Astrocyte (in vitro differentiated cells and primary cell): ENCODE measurements at regions not wholly inside any gene's neighbourhood (a gene's known extent, or its start where the extent isn't known, plus 50 kb on each side); places are given as distances from the start of the nearest gene placed in this dataset.

Experiments
- DNase-seq: peaks from one replicate; pipeline ENCODE4 v3.0.0-alpha.2; 2010; ENCODE audit warnings: low read depth
- FAIRE-seq: peaks from 2 replicates; lab custom pipeline; 2011; peaks lifted over from hg19 to GRCh38; lab: Jason Lieb, UNC
- H2AFZ ChIP-seq: 2 replicates; pipeline ENCODE4 v1.6.0; 2012; ENCODE audit warnings: low read depth, low read length, inconsistent platforms
- H3K27ac ChIP-seq: 2 replicates; pipeline ENCODE4 v1.5.1; 2011; ENCODE audit warnings: low read depth, low read length, inconsistent platforms
- H3K27me3 ChIP-seq: 2 replicates; pipeline ENCODE4 v1.6.0; 2011; ENCODE audit warnings: low read length, inconsistent platforms; ENCODE audit not compliant: insufficient read depth
- H3K36me3 ChIP-seq: 2 replicates; pipeline ENCODE4 v1.5.1; 2011; ENCODE audit warnings: low read length, inconsistent platforms; ENCODE audit not compliant: insufficient read depth
- H3K4me1 ChIP-seq: 2 replicates; pipeline ENCODE4 v1.5.1; 2011; ENCODE audit warnings: low read length, inconsistent platforms; ENCODE audit not compliant: insufficient read depth
- H3K4me2 ChIP-seq: 2 replicates; pipeline ENCODE4 v1.6.0; 2012; ENCODE audit warnings: low read length, inconsistent platforms
- H3K4me3 ChIP-seq: 2 replicates; pipeline ENCODE4 v1.5.1; 2011; ENCODE audit warnings: low read depth, mild to moderate bottlenecking, low read length, inconsistent platforms; ENCODE audit not compliant: insufficient read depth
- H3K79me2 ChIP-seq: 2 replicates; pipeline ENCODE4 v1.6.0; 2012; ENCODE audit warnings: mild to moderate bottlenecking, low read length, inconsistent platforms; ENCODE audit not compliant: insufficient read depth
- H3K9ac ChIP-seq: 2 replicates; pipeline ENCODE4 v1.6.0; 2012; ENCODE audit warnings: mild to moderate bottlenecking, low read length, inconsistent platforms
- H3K9me3 ChIP-seq: 2 replicates; pipeline ENCODE4 v1.5.1; 2012; ENCODE audit warnings: low read depth, mild to moderate bottlenecking, low read length, inconsistent platforms; ENCODE audit not compliant: insufficient read depth
- H4K20me1 ChIP-seq: 2 replicates; pipeline ENCODE4 v1.6.0; 2012; ENCODE audit warnings: low read length, inconsistent platforms; ENCODE audit not compliant: insufficient read depth
- H3K27ac Mint-ChIP-seq: one replicate; pipeline ENCODE4 v1.8.0; 2021; ENCODE audit warnings: mild to moderate bottlenecking, mixed read lengths; ENCODE audit not compliant: unreplicated experiment
- H3K27me3 Mint-ChIP-seq: one replicate; pipeline ENCODE4 v1.8.0; 2021; ENCODE audit warnings: low read depth, mixed read lengths; ENCODE audit not compliant: unreplicated experiment
- H3K36me3 Mint-ChIP-seq: one replicate; pipeline ENCODE4 v1.8.0; 2021; ENCODE audit warnings: low read depth, mixed read lengths; ENCODE audit not compliant: unreplicated experiment
- H3K4me1 Mint-ChIP-seq: one replicate; pipeline ENCODE4 v1.8.0; 2021; ENCODE audit warnings: low read depth, mixed read lengths; ENCODE audit not compliant: unreplicated experiment
- H3K4me3 Mint-ChIP-seq: one replicate; pipeline ENCODE4 v1.8.0; 2021; ENCODE audit warnings: mild to moderate bottlenecking, moderate library complexity, mixed read lengths; ENCODE audit not compliant: unreplicated experiment
- H3K9me3 Mint-ChIP-seq: one replicate; pipeline ENCODE4 v1.8.0; 2021; ENCODE audit warnings: mild to moderate bottlenecking, mixed read lengths; ENCODE audit not compliant: unreplicated experiment
- EZH2 ChIP-seq: IDR thresholded peaks from 2 replicates; pipeline ENCODE4 v1.6.1; 2012; ENCODE audit warnings: mild to moderate bottlenecking, low read length, inconsistent platforms; ENCODE audit not compliant: insufficient read depth
- TF ChIP-seq, protein P1 (sequence below): IDR thresholded peaks from 2 replicates; pipeline ENCODE4 v1.5.1; 2011; ENCODE audit warnings: low read depth, mild to moderate bottlenecking, inconsistent platforms, low read length, moderate library complexity; ENCODE audit not compliant: insufficient read depth

DNA sequence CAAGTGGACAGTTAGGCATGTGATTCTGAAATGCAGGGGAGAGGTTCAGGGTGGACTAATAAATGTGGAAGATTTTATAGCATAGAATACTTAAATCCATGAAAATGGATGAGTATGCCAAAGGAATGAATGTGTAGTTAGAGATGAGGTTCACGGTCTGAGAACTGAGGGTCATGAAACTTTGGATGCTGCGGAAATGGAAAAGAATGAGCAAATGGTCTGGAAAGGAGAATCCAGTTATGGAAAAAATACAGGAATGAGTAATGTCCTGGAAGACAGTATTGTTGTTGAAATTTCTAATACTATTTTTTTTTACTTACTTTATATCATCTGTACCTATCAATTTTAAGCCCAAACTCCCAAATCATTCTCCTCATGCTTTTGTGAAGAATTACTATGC lies 2369.4 kb downstream of the MAT2B start:
- H3K36me3 Mint-ChIP-seq, result no peaks in the 10 kb centered on the region
- TF ChIP-seq, protein P1, sequence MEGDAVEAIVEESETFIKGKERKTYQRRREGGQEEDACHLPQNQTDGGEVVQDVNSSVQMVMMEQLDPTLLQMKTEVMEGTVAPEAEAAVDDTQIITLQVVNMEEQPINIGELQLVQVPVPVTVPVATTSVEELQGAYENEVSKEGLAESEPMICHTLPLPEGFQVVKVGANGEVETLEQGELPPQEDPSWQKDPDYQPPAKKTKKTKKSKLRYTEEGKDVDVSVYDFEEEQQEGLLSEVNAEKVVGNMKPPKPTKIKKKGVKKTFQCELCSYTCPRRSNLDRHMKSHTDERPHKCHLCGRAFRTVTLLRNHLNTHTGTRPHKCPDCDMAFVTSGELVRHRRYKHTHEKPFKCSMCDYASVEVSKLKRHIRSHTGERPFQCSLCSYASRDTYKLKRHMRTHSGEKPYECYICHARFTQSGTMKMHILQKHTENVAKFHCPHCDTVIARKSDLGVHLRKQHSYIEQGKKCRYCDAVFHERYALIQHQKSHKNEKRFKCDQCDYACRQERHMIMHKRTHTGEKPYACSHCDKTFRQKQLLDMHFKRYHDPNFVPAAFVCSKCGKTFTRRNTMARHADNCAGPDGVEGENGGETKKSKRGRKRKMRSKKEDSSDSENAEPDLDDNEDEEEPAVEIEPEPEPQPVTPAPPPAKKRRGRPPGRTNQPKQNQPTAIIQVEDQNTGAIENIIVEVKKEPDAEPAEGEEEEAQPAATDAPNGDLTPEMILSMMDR, result no peak
- TF ChIP-seq EZH2, result no peak
- no peaks in the 10 kb centered on the region for H3K4me1 ChIP-seq
- H3K27me3 ChIP-seq, result no peaks in the 10 kb centered on the region
- H3K9me3 Mint-ChIP-seq, result no peaks in the 10 kb centered on the region
- no peaks in the 10 kb centered on the region for H3K9me3 ChIP-seq
- no peak overlapping the region for H2AFZ ChIP-seq
- no peaks in the 10 kb centered on the region for H3K36me3 ChIP-seq
- H3K4me3 ChIP-seq, result no peak overlapping the region
- no peak overlapping the region for H3K4me3 Mint-ChIP-seq
- H3K27ac ChIP-seq, result no peak overlapping the region
- FAIRE-seq, result no peak
- H3K4me1 Mint-ChIP-seq, result no peaks in the 10 kb centered on the region
- no peak overlapping the region for H3K9ac ChIP-seq
- H3K27me3 Mint-ChIP-seq, result no peaks in the 10 kb centered on the region
- H3K79me2 ChIP-seq, result no peaks in the 10 kb centered on the region
- no peaks in the 10 kb centered on the region for H4K20me1 ChIP-seq
- DNase-seq, result no peak
- H3K4me2 ChIP-seq, result no peak overlapping the region
- H3K27ac Mint-ChIP-seq, result no peak overlapping the region

DNA sequence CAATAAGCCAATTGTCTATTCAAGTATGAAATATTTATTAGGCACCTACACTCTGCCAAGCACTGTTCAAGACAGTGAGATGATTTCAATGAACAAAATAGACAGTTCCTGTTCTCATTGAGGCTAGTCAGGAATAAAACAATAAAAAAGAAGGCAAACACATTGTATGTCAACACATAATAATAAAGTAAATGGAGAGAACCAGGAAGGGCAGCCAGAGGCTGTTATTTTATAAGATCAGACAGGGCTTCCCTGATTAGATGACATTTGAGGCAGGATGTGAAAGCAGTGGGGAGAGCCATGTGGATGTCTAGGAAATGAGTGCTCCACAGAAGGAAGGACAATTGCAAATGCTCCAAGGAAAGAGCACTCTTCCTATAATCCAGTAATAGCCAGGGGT lies 2371.1 kb downstream of the MAT2B start:
- H3K79me2 ChIP-seq, result no peaks in the 10 kb centered on the region
- Mint-ChIP-seq H3K36me3 (no peaks in the 10 kb centered on the region), H3K4me1 (no peaks in the 10 kb centered on the region), H3K27me3 (no peaks in the 10 kb centered on the region), H3K4me3 (no peak overlapping the region), H3K27ac (no peak overlapping the region), H3K9me3 (no peaks in the 10 kb centered on the region)
- H4K20me1 ChIP-seq, result no peaks in the 10 kb centered on the region
- no peak overlapping the region for H3K4me2 ChIP-seq
- no peaks in the 10 kb centered on the region for H3K27me3 ChIP-seq
- DNase-seq (no peak), FAIRE-seq (no peak)
- H3K27ac ChIP-seq, result no peak overlapping the region
- H3K9ac ChIP-seq, result no peak overlapping the region
- TF ChIP-seq EZH2, result no peak
- TF ChIP-seq, protein P1, result no peak
- no peaks in the 10 kb centered on the region for H3K9me3 ChIP-seq
- H3K4me3 ChIP-seq, result no peak overlapping the region
- H3K4me1 ChIP-seq, result no peaks in the 10 kb centered on the region
- H2AFZ ChIP-seq, result no peak overlapping the region
- H3K36me3 ChIP-seq, result no peaks in the 10 kb centered on the region

DNA sequence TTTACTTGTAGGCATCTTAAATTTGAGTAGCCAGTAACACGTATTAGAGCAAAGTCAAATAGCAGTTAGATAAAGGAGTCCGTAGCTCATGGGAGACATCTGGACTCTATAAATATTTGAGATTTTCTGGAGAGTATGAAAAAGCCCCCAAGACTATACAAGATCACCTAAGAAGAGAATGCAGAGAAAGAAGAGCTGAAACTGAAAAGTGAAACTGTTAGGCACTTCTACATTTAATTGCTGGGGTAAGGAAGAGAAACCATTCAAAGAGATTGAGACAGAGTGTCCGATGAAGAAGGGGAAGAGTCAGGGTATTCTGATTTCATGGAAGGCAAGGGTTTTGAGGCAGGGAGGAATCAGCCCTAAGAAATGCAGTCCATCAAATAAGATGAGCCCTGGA lies 2372.1 kb downstream of the MAT2B start:
- H3K4me3 ChIP-seq, result no peak overlapping the region
- no peak for DNase-seq
- Mint-ChIP-seq H3K27me3 (no peaks in the 10 kb centered on the region), H3K9me3 (no peaks in the 10 kb centered on the region), H3K4me3 (no peak overlapping the region), H3K36me3 (no peaks in the 10 kb centered on the region), H3K27ac (no peak overlapping the region), H3K4me1 (no peaks in the 10 kb centered on the region)
- no peaks in the 10 kb centered on the region for H4K20me1 ChIP-seq
- no peaks in the 10 kb centered on the region for H3K4me1 ChIP-seq
- H3K79me2 ChIP-seq, result no peaks in the 10 kb centered on the region
- H3K27me3 ChIP-seq, result no peaks in the 10 kb centered on the region
- no peak overlapping the region for H2AFZ ChIP-seq
- no peak overlapping the region for H3K4me2 ChIP-seq
- no peak for TF ChIP-seq EZH2
- TF ChIP-seq, protein P1, result no peak
- H3K9ac ChIP-seq, result no peak overlapping the region
- no peak overlapping the region for H3K27ac ChIP-seq
- H3K9me3 ChIP-seq, result no peaks in the 10 kb centered on the region
- FAIRE-seq, result no peak
- no peaks in the 10 kb centered on the region for H3K36me3 ChIP-seq
